ENCODE measurements at regions not wholly inside any gene's neighbourhood (a gene's known extent, or its start where the extent isn't known, plus 50 kb on each side); places are given as distances from the start of the nearest gene placed in this dataset.

DNA sequence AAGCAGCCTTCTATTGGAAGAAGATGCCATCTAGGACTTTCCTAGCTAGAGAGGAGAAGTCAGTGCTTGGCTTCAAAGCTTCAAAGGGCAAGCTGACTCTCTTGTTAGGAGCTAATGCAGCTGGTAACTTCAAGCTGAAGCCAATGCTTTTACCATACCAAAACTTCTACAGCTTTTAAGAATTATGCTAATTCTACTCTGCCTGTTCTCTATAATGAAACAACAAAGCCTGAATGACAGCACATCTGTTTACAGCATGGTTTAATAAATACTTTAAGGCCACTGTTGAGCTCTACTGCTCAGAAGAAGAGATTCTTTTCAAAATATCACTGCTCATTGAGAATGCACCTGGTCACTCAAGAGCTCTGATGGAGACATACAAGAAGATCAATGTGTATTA lies 951.9 kb upstream of the LRRN3 start:
- no peak for DNase-seq (ENCODE audit: low read depth)

DNA sequence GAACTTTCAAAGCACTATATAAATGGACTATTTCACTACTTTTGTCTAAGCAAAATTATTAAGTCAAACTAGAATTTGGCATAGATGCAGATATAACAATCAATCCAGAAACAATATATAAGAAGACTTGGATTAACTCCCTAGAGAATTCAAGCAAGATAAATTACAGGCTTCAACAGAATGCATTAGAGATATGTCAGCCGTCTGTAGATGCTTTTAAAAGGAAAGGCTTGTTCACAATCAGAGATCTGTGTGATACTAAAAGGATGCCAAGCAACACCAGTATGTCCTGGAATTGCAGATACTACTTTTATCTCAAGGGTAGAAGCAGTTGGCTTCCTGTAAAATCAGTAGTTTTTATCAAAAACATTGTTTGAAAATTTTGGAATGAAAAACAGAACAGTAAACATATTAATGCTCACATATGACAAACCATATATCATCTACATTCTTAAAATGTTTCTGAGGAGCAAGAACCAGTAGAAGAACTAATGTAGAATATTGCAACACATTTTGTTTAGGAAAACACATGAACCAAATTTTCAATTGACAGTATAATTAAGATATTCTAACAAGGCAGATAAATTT lies 947.9 kb upstream of the LRRN3 start:
- DNase-seq (ENCODE audit: low read depth): no peak

DNA sequence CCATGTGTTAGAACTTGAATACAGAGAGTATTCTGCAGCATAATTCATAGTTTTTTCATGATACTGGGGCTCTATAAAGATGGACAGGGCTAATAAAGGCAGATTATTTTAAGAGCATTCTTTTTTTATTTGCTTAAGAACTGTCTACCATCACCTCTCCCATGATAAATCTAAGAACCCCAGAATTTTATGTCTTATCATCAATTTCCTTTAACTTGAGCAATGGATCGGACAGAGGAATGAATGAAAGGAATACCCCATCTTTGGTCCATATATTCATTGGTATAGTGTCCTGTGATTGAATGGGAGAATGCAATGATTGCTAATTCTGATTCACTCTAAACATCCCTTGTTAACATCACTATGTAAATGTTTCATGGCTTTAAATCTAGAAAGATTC lies 946.3 kb upstream of the LRRN3 start:
- no peak for DNase-seq (ENCODE audit: low read depth)

DNA sequence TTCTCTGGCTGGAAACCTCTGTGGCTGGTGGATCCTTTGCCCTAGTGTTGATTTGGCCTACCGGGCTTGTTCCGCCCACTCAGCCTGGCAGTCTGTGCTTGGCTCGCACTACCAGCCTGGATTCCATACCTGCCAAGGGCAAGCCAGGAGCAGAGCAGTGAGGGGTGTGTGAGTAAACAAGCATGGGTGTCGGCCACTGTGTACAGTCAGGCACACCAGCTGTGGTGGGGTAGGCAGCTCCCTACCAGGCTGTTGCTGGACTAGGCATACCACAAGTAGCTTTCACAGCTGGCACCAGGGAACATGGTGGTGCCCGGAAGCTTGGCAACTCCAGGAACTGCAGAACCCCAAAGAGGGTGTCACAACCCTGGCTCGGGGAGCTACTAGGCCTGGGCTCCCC lies 942.9 kb upstream of the LRRN3 start:
- DNase-seq (ENCODE audit: low read depth): no peak

DNA sequence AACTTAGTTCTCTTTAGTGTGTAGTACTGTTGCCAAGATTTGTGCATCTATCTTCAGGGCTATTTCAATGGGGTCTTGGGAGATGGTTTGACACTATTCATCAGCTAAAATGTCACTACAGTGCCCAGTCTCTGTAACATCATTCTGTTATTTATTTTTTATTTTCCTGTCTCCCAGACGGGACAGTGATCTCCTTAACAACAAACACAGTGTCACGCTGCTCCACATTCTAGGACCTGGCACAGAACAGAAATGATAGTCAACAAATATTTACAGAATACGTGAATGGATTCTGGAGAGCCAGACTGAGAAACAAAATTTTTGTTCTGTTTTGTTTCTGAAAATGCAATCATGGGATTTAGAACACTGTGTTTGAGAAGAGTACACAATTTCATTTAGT lies 937.7 kb upstream of the LRRN3 start:
- DNase-seq (ENCODE audit: low read depth): no peak

DNA sequence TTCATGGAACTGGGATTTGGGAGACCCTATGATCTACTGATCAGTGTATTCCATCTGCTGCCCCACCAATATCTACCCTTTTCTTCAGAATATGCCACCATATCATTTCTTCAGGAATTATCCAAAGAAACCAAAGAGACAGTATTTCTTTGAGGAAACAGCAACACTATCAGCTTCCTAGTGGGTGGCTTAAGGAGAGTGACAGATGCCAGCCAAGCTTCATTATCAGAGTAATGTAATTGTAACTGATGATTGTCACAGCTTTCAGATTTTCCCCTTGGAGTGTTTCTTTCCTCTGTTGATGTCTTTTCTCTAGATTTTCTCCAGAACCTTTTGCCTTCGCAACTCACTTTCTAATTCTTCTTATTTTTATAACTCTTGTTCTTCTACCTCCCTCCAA lies 934.4 kb upstream of the LRRN3 start:
- no peak for DNase-seq (ENCODE audit: low read depth)

DNA sequence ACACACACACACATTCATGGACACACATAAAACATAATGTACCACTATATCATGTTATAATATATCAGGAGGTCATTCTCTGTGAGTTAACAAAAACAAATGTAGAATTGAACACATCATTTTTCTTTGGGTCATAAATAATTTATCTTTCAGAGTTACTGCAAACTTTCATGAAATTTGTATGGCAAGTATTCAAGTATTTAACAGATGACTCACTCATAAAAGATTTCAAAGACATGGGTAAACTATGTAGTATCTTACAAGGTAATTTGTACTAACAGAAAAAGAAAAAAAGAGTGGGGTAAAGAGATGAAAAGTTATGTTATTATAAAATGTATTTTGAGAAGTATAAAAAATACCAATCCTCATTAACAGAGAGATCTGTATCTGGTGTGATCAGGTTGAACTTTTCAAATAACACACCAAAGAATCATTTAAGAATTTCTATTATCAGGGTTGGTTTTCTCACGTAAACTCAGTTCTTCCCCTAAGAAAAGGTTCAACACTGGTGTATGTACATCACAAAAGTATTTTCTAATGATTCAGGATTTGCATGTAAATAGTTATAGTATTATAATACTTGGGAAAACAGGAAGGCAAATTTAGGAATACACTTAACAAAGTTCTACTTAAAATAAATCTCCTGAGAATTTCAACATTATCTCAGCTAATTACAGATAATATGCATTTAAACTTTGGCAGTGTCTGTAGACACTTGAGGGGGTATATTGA lies 933.1 kb upstream of the LRRN3 start:
- DNase-seq (ENCODE audit: low read depth): peak; percentile 64

DNA sequence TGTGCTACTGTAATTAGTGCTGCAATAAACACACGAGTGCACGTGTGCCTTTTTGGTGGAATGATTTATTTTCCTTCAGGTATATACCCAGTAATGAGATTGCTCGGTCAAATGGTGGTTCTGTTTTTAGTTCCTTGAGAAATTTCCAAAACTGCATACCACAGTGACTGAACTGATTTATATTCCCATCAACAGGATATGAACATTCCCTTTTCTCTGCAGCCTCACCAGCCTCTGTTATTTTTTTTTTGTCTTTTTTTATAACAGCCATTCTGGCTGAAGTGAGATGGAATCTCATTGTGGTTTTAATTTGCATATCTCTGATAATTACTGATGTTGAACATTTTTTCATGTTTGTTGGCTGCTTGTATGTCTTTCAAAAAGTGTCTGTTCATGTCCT lies 922.9 kb upstream of the LRRN3 start:
- no peak for DNase-seq (ENCODE audit: low read depth)

DNA sequence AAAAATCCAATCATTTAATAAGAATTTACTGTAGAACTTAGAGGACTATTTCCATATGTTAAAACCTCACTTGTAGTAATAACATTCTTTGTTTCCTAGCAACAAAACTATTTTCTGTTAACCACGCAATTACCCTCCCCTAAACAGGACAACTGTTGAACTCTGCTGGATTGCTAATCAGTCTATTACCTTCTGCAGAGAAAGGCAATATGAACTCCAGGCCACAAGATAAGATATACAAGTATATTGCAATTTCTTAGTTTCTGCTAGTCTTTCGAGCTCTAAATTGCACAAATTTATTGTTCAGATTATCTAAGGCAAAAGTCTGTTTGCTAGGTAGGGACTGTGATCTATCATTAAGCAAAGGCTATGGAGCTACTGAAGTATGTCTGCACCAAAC lies 920.1 kb upstream of the LRRN3 start:
- peak; percentile 1 for DNase-seq (ENCODE audit: low read depth)

DNA sequence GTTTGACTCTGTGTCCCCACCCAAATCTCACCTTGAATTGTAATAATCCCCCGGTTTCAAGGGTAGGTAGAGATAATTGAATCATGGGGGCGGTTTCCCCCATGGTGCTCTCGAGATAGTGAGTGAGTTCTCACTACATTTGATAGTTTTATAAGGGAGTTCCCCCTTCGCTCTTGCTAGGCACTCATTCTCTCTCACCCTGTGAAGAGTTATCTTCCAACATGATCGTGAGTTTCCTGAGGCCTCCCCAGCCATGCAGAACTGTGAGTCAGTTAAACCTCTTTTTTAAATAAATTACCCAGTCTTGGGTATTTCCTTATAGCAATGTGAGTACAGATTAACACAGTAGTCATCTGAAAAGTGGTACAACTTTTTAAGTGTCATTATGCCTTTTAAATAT lies 913.5 kb upstream of the LRRN3 start:
- DNase-seq (ENCODE audit: low read depth): no peak

DNA sequence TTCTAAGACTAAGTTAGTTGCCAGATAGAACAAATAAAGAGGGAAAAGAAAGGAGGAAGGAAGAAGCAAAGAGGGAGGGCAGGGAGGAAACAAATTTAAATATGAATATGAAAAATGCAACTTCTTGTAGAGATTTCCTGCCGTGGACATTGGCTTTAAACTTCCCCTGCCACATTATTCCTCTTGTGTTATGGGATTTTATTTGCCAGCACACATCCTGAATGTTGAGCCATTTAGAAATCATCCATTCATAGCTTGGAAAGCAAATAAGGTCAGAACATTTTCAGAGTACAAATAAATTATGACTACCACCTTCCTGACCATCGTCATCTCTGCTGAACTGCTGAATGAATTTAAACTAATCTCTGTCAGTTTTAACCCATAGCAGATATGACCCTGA lies 911.9 kb upstream of the LRRN3 start:
- peak; percentile 13 for DNase-seq (ENCODE audit: low read depth)

DNA sequence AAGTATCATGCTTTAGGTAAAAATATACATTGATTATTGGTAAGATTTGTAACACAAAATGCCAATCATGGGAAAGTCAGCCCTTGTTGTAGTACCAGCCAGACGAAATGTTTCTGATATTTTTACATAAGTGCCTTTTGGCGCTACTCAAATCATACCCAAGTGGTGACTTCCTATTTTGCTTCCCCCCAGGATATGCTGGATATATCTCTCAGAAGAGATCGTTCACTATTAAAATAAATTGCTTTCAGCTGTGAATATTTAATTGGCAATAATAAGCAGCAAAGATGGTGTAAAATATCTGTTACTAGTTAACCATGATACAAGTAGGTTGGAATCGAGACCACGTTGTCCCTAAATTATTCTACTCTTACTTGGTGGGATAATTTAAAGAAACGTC lies 909.2 kb upstream of the LRRN3 start:
- DNase-seq (ENCODE audit: low read depth): no peak

DNA sequence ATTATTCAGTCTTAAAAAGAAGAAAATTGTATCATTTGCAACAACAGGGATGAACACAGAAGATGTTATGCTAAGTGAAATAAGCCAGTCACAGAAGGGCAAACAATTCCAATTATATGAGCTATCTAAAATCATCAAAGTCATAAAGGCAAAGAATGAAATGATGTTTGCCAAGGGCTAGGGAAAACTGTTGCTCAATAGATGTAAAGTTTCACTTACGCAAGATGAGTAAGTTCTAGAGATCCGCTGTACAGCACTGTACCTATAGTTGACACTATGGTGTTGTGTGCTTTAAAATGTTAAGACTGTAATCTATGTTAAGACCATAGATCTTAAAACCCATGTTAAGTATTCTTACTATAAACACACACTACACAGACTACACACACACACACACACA lies 904.6 kb upstream of the LRRN3 start:
- no peak for DNase-seq (ENCODE audit: low read depth)

DNA sequence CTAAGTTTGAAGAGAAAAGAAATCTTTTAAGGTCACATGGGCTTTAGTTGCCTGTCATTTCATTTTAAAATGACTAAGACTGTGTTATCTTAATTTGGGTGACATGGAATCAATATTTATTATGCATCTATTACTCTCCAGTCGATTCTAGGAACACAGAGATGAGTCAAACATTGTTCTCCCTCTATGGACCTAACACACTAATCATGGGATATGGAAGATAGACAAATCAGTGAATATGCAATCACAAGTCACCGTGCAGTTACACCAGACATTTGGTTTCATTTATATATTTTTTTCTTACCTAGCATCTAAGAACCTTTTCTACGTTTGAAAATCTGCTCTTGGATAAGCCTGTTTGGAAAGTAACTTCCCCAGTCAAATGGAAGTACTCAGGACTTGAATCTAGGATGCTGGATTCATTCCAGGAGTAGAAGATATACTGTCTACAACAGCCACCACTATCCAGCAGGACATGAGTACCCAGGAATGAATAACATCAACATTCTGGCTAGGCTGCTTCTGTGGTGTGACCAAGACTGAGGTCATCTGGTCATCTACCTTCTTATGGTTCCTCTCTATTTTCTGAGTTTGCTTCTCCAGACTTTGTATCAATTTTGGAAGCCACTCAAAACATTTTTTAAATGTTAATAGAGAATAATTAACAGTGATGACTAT lies 902.9 kb upstream of the LRRN3 start:
- peak; percentile 19 for DNase-seq (ENCODE audit: low read depth)

DNA sequence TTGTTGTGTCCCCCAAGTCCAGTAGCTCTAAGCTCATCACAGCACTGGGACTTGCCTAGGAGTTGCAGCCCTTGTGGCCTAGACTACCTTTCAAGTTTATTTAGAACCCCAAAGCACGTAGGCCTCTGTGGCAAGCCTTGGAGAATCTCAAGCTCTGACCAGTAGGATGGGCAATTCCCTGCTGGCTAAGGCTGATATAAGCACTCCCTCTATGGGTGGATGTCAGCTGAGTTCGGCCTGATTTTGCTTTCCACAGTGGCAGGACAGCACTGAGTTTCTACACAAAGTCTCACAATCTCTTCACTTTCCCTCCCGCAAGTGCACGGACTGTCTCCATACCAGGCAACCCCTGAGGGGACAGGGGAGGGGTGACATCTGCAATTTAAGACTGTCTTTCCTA lies 886.4 kb upstream of the LRRN3 start:
- peak; percentile 37 for DNase-seq (ENCODE audit: low read depth)

DNA sequence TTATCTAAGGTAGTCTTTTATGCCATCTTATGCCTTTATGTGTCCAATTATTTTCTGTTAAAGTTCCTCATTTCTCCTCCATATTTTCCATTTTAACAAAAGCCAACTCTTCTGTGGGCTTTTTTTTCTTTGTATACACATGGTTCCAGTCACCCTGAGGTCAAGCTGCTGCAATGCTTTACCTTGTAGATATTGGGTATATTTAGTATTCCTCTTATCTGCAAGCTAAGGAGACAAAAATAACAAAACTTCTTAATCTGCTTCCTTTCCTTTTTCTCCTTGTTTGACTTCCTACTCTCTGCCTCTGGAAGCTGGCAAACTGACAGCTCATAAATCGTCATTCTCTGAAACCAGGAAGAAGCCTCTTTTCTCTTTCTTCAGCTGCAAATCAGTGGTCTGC lies 885.0 kb upstream of the LRRN3 start:
- DNase-seq (ENCODE audit: low read depth): no peak

DNA sequence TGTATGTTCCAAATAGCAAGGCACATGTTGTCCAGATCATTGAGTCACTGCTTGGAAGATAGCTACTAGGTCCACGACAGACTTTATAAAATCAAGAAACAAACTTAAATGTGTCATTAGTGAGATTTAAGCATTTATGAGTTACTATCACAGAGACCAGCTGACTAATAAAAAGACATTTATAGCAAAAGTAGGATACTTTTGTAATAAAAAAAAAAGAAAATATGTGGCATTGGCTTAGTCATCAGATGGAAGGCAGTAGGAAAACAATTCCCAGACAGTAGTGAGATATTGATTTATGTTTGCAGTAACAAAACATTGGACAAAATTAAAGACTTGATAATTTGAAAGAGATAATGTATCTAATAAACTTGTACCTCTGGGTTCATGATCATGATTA lies 881.0 kb upstream of the LRRN3 start:
- no peak for DNase-seq (ENCODE audit: low read depth)

DNA sequence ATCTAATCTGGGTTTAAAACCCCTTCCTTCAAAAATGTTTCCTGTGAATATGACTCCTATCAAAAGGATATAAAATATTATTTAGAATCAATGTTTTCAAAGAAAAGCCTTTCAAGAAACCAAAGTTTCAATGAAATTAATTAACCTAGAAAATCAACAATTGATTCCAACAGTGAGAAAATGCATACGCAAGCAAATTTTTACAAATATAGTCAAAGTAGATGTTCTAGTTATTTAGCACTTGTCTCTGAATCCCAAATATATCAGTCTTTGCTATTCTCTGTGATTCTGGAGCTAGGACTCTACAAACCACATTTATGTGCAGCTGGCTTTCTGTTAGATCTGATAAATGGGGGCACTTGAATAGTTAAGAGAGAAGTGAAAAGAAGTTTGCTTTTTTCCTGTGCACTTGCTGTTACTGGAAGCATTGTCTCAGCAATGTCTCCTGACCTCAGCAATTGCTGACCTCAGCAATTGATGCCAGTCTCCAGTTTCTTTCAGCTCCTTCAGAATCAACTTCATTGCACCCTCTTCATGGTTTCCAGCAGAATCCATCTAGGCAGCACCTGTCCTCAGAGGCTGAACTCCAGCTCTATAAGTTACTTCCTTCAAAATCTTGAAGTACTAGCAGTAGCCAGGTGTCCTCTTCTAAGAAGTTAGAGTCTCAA lies 879.9 kb upstream of the LRRN3 start:
- DNase-seq (ENCODE audit: low read depth): no peak

DNA sequence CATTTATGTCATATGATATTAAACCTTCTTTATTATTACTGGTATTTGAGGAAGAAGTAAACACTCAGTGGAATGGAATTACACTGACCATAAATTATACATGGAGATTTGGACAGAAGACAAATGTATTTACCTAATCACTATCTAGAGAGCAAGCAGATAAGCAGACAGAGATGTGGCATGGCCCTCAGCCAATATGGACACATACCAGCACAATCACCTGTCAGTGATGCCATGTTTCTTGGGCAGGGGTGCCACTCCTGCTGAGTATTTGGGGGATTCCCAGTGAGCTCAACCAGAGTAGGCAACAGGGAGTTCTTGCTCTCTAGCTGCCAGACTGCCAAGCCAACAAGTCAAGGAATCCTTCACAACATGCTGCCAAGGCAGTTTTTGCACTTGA lies 866.3 kb upstream of the LRRN3 start:
- DNase-seq (ENCODE audit: low read depth): no peak

DNA sequence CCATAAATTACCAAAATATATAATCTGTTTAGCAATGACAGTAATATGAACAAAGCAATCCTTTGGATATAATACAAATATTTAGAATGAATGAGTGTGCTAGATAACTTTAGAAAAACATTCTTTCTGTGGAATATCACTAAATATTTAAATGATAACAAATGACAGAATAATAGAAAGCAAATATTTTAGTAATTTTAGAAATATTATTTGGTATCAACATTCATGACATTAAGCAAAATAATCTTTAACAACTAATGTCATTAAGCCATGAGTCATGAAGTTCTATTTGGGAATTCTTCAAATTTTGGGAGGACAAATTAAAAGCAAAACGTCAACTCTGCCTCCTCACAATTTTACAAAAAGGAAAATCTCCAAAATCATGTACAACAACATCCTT lies 844.8 kb upstream of the LRRN3 start:
- no peak for DNase-seq (ENCODE audit: low read depth)

DNA sequence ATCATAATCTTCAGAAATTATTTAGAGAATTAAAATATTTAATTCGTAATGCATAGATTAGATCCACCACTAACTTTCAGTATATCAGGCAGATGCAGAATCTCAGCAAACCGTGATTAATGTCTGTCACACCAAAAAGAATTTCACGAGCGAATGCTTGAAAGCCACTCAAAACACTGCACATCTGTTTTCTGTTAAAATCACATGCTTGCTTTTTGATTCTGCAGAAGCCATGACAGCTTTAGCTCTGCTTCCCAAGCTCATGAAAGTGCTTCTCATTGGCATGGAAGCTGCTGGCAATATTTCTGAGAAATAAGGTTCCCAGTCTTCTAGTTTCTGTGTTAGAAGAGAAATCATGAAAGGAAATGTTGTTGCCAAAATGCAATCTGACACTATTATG lies 837.8 kb upstream of the LRRN3 start:
- no peak for DNase-seq (ENCODE audit: low read depth)

DNA sequence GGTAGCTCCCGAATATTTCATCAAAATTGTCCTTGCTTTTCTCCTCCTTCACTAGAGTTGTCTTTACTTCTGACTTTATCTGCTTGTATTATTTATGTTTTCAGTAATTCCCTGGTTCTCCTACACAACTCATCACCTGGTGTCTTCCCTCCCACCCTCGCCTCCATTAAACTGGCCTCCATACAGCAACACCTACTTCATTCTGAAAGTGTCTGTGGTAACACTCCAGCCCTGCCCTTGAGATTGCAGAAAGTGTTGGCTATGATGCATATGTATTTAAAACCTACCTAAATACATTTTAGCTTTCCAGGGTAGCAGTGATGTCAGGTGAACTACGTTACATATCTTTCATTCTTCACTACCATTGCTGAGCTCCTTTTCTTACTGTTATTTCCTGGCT lies 833.3 kb upstream of the LRRN3 start:
- no peak for DNase-seq (ENCODE audit: low read depth)

DNA sequence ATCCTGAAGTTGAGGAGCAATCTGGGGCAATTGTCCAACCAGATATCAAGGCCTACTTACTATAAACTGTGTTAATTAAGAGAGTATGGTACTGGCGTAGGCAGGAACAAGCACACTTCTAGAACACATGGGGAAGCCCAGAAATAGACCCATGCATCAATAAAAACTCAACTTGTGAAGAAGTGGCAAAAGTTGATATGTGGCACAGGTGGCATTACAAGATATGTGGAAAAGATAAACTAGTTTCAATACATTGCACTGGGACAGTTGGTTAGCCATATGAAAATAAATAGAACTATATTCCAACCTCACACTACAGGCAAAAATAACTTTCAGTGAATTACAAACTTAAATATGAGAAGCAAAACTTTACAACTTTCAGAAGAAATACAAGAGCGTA lies 828.7 kb upstream of the LRRN3 start:
- no peak for DNase-seq (ENCODE audit: low read depth)
